Mesenchymal stem cell (in vitro differentiated cells and primary cell): ENCODE measurements at regions not wholly inside any gene's neighbourhood (a gene's known extent, or its start where the extent isn't known, plus 50 kb on each side); places are given as distances from the start of the nearest gene placed in this dataset.

Experiments
- DNase-seq: peaks from one replicate; pipeline ENCODE4 v3.0.0-alpha.2; 2013
- H2AFZ ChIP-seq: one replicate; pipeline ENCODE4 v1.6.1; 2013; ENCODE audit warnings: low read depth, mild to moderate bottlenecking, control low read depth, inconsistent platforms, low read length, moderate library complexity
- H2AK5ac ChIP-seq: 2 replicates; pipeline ENCODE4 v1.6.1; 2013; ENCODE audit warnings: low read length, moderate library complexity, mild to moderate bottlenecking, inconsistent platforms; ENCODE audit not compliant: severe bottlenecking
- H2BK120ac ChIP-seq: one replicate; pipeline ENCODE4 v1.6.1; 2013; ENCODE audit warnings: low read depth, mild to moderate bottlenecking, inconsistent platforms, low read length, moderate library complexity
- H2BK12ac ChIP-seq, 2 experiments: one replicate each; pipeline ENCODE4 v1.6.1; 2013; ENCODE audit warnings: inconsistent platforms in 2 of 2, low read length in 2 of 2, mild to moderate bottlenecking in 2 of 2, moderate library complexity in 2 of 2, control low read depth in 1 of 2
- H2BK15ac ChIP-seq: one replicate; pipeline ENCODE4 v1.6.1; 2013; ENCODE audit warnings: mild to moderate bottlenecking, low read depth, inconsistent platforms; ENCODE audit not compliant: poor library complexity, severe bottlenecking
- H2BK5ac ChIP-seq: 2 replicates; pipeline ENCODE4 v1.6.1; 2013; ENCODE audit warnings: low read depth, mild to moderate bottlenecking, low read length, control low read depth, inconsistent platforms; ENCODE audit not compliant: poor library complexity, severe bottlenecking
- H3K14ac ChIP-seq, 2 experiments: one replicate each; pipeline ENCODE4 v1.6.1; 2013; ENCODE audit warnings: inconsistent platforms in 2 of 2, low read length in 2 of 2, control low read depth in 1 of 2, mild to moderate bottlenecking in 1 of 2, moderate library complexity in 1 of 2
- H3K18ac ChIP-seq, 2 experiments: one replicate each; pipeline ENCODE4 v1.6.1; 2013; ENCODE audit warnings: inconsistent platforms in 2 of 2, low read length in 2 of 2, control low read depth in 1 of 2, low read depth in 1 of 2, mild to moderate bottlenecking in 1 of 2
- H3K23ac ChIP-seq, 2 experiments: one replicate each; pipeline ENCODE4 v1.6.1; 2013; ENCODE audit warnings: inconsistent platforms in 2 of 2, low read length in 2 of 2, mild to moderate bottlenecking in 2 of 2, moderate library complexity in 2 of 2, control low read depth in 1 of 2
- H3K27ac ChIP-seq: 2 replicates; pipeline ENCODE4 v1.5.1; 2013; ENCODE audit warnings: mild to moderate bottlenecking, moderate library complexity, low read length, control low read depth, inconsistent platforms; ENCODE audit not compliant: poor library complexity, severe bottlenecking
- H3K27me3 ChIP-seq, 2 experiments: 2 replicates each; pipeline versions ENCODE4 v1.6.1 to v1.7.0; 2013; ENCODE audit warnings: low read length in 2 of 2, mild to moderate bottlenecking in 2 of 2, moderate library complexity in 2 of 2, control low read depth in 1 of 2, inconsistent platforms in 1 of 2; ENCODE audit not compliant: control insufficient read depth in 1 of 2, insufficient read depth in 1 of 2
- H3K36me3 ChIP-seq, 2 experiments: 2 replicates each; pipeline versions ENCODE4 v1.6.1 to v1.7.0; 2013; ENCODE audit warnings: low read length in 2 of 2, control low read depth in 1 of 2, inconsistent platforms in 1 of 2, low read depth in 1 of 2, mild to moderate bottlenecking in 1 of 2; ENCODE audit not compliant: insufficient read depth in 2 of 2, control insufficient read depth in 1 of 2
- H3K4ac ChIP-seq, 2 experiments: one replicate each; pipeline ENCODE4 v1.6.1; 2013; ENCODE audit warnings: inconsistent platforms in 2 of 2, low read length in 2 of 2, mild to moderate bottlenecking in 2 of 2, moderate library complexity in 2 of 2, control low read depth in 1 of 2, low read depth in 1 of 2
- H3K4me1 ChIP-seq: 2 replicates; pipeline ENCODE4 v1.6.1; 2013; ENCODE audit warnings: low read depth, low read length, control low read depth; ENCODE audit not compliant: control insufficient read depth, insufficient read depth
- H3K4me2 ChIP-seq: 2 replicates; pipeline ENCODE4 v1.6.1; 2013; ENCODE audit warnings: low read length, mild to moderate bottlenecking, inconsistent platforms; ENCODE audit not compliant: poor library complexity, severe bottlenecking
- H3K4me3 ChIP-seq, 2 experiments: 2 replicates each; pipeline versions ENCODE4 v1.5.1 to v1.7.0; 2013; ENCODE audit warnings: low read length in 2 of 2, mild to moderate bottlenecking in 2 of 2, control low read depth in 1 of 2, low read depth in 1 of 2; ENCODE audit not compliant: insufficient read depth in 1 of 2
- H3K79me1 ChIP-seq: replicated peaks from 2 replicates; pipeline ENCODE4 v1.6.1; 2013; ENCODE audit warnings: mild to moderate bottlenecking, control low read depth, low read length, inconsistent platforms; ENCODE audit not compliant: poor library complexity, severe bottlenecking
- H3K9ac ChIP-seq: 2 replicates; pipeline ENCODE4 v1.7.0; 2013; ENCODE audit warnings: mild to moderate bottlenecking, low read length, moderate library complexity
- H3K9me3 ChIP-seq: 2 replicates; pipeline ENCODE4 v1.7.0; 2013; ENCODE audit warnings: mild to moderate bottlenecking, low read length; ENCODE audit not compliant: control insufficient read depth
- H4K8ac ChIP-seq: one replicate; pipeline ENCODE4 v1.6.1; 2013; ENCODE audit warnings: inconsistent platforms, mild to moderate bottlenecking, low read length, moderate library complexity
- H4K91ac ChIP-seq: one replicate; pipeline ENCODE4 v1.6.1; 2013; ENCODE audit warnings: mild to moderate bottlenecking, low read length, inconsistent platforms
- WGBS: methylation state at CpG from one replicate; pipeline ENCODE4 v1.1.7; 2013; ENCODE audit warnings: mixed read lengths; 5-methylcytosine and 5-hydroxymethylcytosine counted together

- H4K91ac ChIP-seq = no peak overlapping the region
- no peak overlapping the region for H3K4me3 ChIP-seq
- no peak overlapping the region for H4K8ac ChIP-seq
- no peak overlapping the region for H3K4me2 ChIP-seq
- no peak overlapping the region for H3K14ac ChIP-seq
- no peaks in the 10 kb centered on the region for H3K79me1 ChIP-seq
- H2AFZ ChIP-seq = no peak overlapping the region
- H2BK120ac ChIP-seq = no peak overlapping the region
- H3K27ac ChIP-seq = no peak overlapping the region
- H2AK5ac ChIP-seq = no peak overlapping the region
- no peak for DNase-seq
- H3K27me3 ChIP-seq = no peaks in the 10 kb centered on the region
- no peak overlapping the region for H3K4ac ChIP-seq
- WGBS = 61% methylated on average over 3 of the region's 4 CpGs
- no peaks in the 10 kb centered on the region for H3K36me3 ChIP-seq
- no peak overlapping the region for H3K9ac ChIP-seq
- H3K18ac ChIP-seq = no peak overlapping the region
- no peak overlapping the region for H2BK15ac ChIP-seq
- no peak overlapping the region for H3K23ac ChIP-seq
- no peaks in the 10 kb centered on the region for H3K9me3 ChIP-seq
- no peaks in the 10 kb centered on the region for H3K4me1 ChIP-seq
- H2BK5ac ChIP-seq = no peak overlapping the region
- H2BK12ac ChIP-seq = no peak overlapping the region
Measured at GRCh38 chr1:14462851-14463250, 135.6 kb upstream of the KAZN start.

GRCh38 chr1:14466006-14466405 lies 132.5 kb upstream of the KAZN start:
- Histone ChIP-seq H2AFZ (no peak overlapping the region), H3K4me1 (no peaks in the 10 kb centered on the region), H3K27me3 (no peaks in the 10 kb centered on the region), H4K91ac (no peak overlapping the region), H2BK12ac (no peak overlapping the region), H3K4me3 (no peak overlapping the region), H4K8ac (no peak overlapping the region), H2AK5ac (no peak overlapping the region), H3K27ac (no peak overlapping the region), H2BK120ac (no peak overlapping the region), H3K9ac (no peak overlapping the region), H3K79me1 (no peaks in the 10 kb centered on the region), H3K36me3 (no peaks in the 10 kb centered on the region), H3K23ac (no peak overlapping the region), H3K9me3 (no peaks in the 10 kb centered on the region), H2BK5ac (no peak overlapping the region), H3K18ac (no peak overlapping the region), H2BK15ac (no peak overlapping the region), H3K4me2 (no peak overlapping the region), H3K14ac (no peak overlapping the region), H3K4ac (no peak overlapping the region)
- no peak for DNase-seq
- 68% methylated on average over 2 of the region's 4 CpGs for WGBS

- H2AK5ac ChIP-seq = no peak overlapping the region
- no peak overlapping the region for H2BK120ac ChIP-seq
- H2BK12ac ChIP-seq = no peak overlapping the region
- no peak overlapping the region for H4K8ac ChIP-seq
- no peaks in the 10 kb centered on the region for H3K9me3 ChIP-seq
- no peak overlapping the region for H3K4ac ChIP-seq
- H3K4me2 ChIP-seq = no peak overlapping the region
- no CpG with 5 or more reads among the region's 1 CpG for WGBS
- no peak overlapping the region for H2BK5ac ChIP-seq
- H3K14ac ChIP-seq = no peak overlapping the region
- no peaks in the 10 kb centered on the region for H3K27me3 ChIP-seq
- H2AFZ ChIP-seq = no peak overlapping the region
- H3K36me3 ChIP-seq = no peaks in the 10 kb centered on the region
- no peaks in the 10 kb centered on the region for H3K79me1 ChIP-seq
- H3K27ac ChIP-seq = no peak overlapping the region
- no peak overlapping the region for H3K4me3 ChIP-seq
- no peak overlapping the region for H2BK15ac ChIP-seq
- no peak overlapping the region for H3K18ac ChIP-seq
- no peak overlapping the region for H3K9ac ChIP-seq
- H3K23ac ChIP-seq = no peak overlapping the region
- H3K4me1 ChIP-seq = no peaks in the 10 kb centered on the region
- DNase-seq = no peak
- no peak overlapping the region for H4K91ac ChIP-seq
Measured at GRCh38 chr1:14467112-14467511, 131.4 kb upstream of the KAZN start.

GRCh38 chr1:14468751-14469150 lies 129.7 kb upstream of the KAZN start:
- 85% methylated on average over 5 of the region's 7 CpGs for WGBS
- H2BK12ac ChIP-seq = no peak overlapping the region
- no peak overlapping the region for H3K18ac ChIP-seq
- no peak overlapping the region for H3K9ac ChIP-seq
- no peak overlapping the region for H3K23ac ChIP-seq
- no peaks in the 10 kb centered on the region for H3K27me3 ChIP-seq
- H3K4me1 ChIP-seq = no peaks in the 10 kb centered on the region
- H2AK5ac ChIP-seq = no peak overlapping the region
- no peaks in the 10 kb centered on the region for H3K79me1 ChIP-seq
- no peak overlapping the region for H2AFZ ChIP-seq
- no peak overlapping the region for H2BK5ac ChIP-seq
- H3K9me3 ChIP-seq = no peaks in the 10 kb centered on the region
- no peak overlapping the region for H2BK15ac ChIP-seq
- no peak overlapping the region for H3K4me3 ChIP-seq
- no peak for DNase-seq
- no peak overlapping the region for H2BK120ac ChIP-seq
- no peak overlapping the region for H4K91ac ChIP-seq
- H3K14ac ChIP-seq = no peak overlapping the region
- H3K4me2 ChIP-seq = no peak overlapping the region
- H3K36me3 ChIP-seq = no peaks in the 10 kb centered on the region
- no peak overlapping the region for H3K4ac ChIP-seq
- H4K8ac ChIP-seq = no peak overlapping the region
- no peak overlapping the region for H3K27ac ChIP-seq
